B cell (primary cell): ENCODE measurements at regions not wholly inside any gene's neighbourhood (a gene's known extent, or its start where the extent isn't known, plus 50 kb on each side); places are given as distances from the start of the nearest gene placed in this dataset.

ENCODE experiments used
- EZH2 ChIP-seq: IDR thresholded peaks from 2 replicates; pipeline ENCODE4 v1.6.1; 2012; ENCODE audit warnings: borderline replicate concordance, low read depth, mild to moderate bottlenecking, moderate library complexity, low read length; ENCODE audit not compliant: insufficient read depth, poor library complexity, severe bottlenecking
- TF ChIP-seq, protein P1 (sequence below): fragments of 200-600 bp; IDR thresholded peaks from one replicate; pipeline ENCODE4 v1.8.0; 2022; ENCODE audit warnings: antibody characterized with exemption, mild to moderate bottlenecking

DNA sequence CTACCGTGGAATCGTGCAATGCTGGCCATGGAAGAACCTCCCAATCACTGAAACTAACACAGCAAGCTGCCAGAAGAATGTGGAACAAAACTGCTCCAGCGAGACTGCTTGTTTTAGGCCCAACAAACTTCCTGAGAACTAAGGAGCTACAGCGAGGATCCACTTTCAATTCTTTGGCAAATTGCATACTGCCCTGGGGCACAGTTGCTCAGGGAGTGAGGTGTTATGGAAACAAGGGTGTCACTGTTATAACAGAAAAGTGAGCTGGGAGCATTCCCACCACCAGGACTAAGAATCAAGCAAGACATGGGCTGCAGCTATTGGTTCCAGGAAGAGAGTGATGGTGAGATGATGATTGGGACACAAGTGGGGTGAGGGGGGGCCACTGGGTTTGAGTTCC is 1606.1 kb upstream of the FLRT2 start:
- TF ChIP-seq, protein P1, sequence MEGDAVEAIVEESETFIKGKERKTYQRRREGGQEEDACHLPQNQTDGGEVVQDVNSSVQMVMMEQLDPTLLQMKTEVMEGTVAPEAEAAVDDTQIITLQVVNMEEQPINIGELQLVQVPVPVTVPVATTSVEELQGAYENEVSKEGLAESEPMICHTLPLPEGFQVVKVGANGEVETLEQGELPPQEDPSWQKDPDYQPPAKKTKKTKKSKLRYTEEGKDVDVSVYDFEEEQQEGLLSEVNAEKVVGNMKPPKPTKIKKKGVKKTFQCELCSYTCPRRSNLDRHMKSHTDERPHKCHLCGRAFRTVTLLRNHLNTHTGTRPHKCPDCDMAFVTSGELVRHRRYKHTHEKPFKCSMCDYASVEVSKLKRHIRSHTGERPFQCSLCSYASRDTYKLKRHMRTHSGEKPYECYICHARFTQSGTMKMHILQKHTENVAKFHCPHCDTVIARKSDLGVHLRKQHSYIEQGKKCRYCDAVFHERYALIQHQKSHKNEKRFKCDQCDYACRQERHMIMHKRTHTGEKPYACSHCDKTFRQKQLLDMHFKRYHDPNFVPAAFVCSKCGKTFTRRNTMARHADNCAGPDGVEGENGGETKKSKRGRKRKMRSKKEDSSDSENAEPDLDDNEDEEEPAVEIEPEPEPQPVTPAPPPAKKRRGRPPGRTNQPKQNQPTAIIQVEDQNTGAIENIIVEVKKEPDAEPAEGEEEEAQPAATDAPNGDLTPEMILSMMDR, result no peak
- TF ChIP-seq EZH2, result no peak
